ENCODE measurements at regions not wholly inside any gene's neighbourhood (a gene's known extent, or its start where the extent isn't known, plus 50 kb on each side); places are given as distances from the start of the nearest gene placed in this dataset.
A peak's percentile ranks its signal among the peaks of the same experiment; 100 is the strongest.

GRCh38 chr15:66615846-66616245 lies 50.0 kb upstream of the LCTL start:
- no peak overlapping the region for H3K27ac ChIP-seq
- no peak for TF ChIP-seq CTCF (IDR thresholded peaks at IDR 0.05)
- TF ChIP-seq ZFX (IDR thresholded peaks at IDR 0.05; ENCODE audit: borderline replicate concordance): no peak

DNA sequence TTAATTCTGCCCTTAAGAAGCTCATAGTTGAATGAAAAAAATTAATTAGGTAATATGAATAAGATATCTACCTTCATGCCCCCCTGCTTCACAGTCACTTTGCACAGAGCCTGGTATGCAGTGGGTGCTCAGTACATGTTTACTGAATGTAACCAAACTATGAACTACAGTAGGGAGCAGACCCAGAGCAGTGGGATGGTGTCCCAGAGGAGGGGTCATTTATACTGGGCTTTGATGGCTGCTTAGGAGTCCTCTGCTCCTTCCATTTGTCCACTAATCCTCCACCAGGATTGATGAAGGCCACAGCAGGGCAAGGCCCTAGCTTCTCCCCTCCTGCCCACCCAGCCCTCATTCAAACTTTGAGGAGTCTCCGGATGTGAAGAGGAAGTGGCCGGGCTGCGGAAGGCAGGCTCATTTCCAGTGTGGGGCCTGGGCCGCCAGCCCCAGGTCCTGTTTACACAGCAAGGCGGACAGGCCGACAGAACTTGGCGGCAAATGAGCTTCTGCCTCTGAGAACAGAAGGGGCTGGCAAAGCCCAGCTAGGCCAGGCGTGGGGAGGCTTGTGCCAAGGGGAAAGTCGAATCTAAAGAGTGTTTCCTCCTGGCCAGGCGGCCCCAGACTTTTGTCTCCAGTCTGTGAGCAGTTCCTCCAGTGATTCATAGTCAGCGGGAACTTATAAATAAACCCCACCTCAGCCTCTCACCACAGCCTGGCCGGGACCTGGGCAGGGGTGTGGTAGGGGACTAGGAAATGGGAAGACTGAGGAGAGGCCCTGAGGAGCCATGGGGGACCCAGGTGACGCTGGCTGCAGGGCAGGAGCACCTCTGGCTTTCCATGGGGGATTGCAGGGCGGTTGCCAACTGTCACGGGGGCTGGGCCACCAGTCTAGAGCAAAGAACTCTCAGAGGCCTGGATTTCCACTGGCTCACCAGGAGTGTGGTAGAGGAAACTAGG lies 51.6 kb upstream of the LCTL start:
- H3K27ac ChIP-seq: no peak overlapping the region
- TF ChIP-seq ZFX (IDR thresholded peaks at IDR 0.05; ENCODE audit: borderline replicate concordance) (no peak), CTCF (IDR thresholded peaks at IDR 0.05) (no peak)

GRCh38 chr15:66619152-66619903 lies 53.5 kb upstream of the LCTL start:
- no peak for TF ChIP-seq ZFX (IDR thresholded peaks at IDR 0.05; ENCODE audit: borderline replicate concordance)
- TF ChIP-seq CTCF (IDR thresholded peaks at IDR 0.05): peak; percentile 95

GRCh38 chr15:66620341-66620740 lies 54.5 kb upstream of the LCTL start:
- H3K27ac ChIP-seq: no peak overlapping the region
- TF ChIP-seq CTCF (IDR thresholded peaks at IDR 0.05) (no peak), ZFX (IDR thresholded peaks at IDR 0.05; ENCODE audit: borderline replicate concordance) (no peak)

More at GRCh38 chr15:66619152-66619903, 53.5 kb upstream of the LCTL start:
- no peak overlapping the region for H3K27ac ChIP-seq

- no peak overlapping the region for H3K27ac ChIP-seq
- TF ChIP-seq ZFX (IDR thresholded peaks at IDR 0.05; ENCODE audit: borderline replicate concordance) (no peak), CTCF (IDR thresholded peaks at IDR 0.05) (no peak)
Observed at GRCh38 chr15:66620744-66621344, 55.0 kb upstream of the LCTL start.

DNA sequence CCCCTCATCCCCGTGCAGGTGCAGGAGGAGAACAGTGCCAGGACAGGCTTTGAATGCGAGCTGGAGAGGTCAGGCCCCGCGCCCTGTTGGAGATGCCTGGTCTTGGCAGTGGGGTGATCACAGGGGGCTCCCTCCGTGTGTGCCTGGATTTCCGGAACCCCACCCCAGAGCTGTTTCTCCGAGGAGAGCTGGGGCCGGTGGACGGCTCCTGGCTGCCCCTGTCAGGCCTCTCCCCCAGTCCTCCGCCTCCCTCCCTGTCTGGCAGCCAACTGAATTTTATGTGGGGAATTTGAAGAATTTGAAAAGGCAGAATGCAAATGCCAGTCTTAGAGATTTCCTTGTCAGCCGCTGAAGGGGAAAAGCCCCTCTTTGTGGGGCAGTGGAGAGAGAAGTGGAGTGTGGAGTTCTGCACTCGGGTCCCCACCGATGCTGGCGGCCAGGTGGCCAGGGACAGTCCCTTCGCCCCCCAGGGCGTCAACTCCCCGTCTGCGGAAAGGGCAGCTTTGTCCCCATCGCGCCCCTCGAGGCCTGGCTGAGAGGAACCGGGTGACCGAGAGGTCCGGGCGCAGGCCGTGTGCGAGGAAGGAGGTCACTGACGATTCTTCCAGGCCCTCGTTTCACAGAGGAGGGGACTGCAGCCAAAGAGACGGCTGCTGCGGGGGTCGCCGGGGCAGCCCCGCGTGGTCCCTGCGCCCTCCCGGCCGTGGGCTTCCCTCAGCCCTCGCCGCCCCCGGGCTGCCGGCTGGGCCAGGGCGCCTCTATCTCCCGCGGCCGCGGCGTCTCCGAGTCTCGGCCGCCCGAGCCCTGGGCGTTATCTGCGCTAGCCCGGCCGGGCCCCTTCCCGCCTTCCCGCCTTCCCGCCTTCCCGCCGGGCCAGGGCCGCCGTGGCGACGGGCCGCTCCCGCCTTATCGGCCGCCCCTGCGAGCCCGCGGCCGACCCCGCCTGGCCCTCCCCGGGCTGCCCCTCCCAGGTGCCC lies 56.0 kb upstream of the LCTL start:
- TF ChIP-seq ZFX (IDR thresholded peaks at IDR 0.05; ENCODE audit: borderline replicate concordance) (no peak), CTCF (IDR thresholded peaks at IDR 0.05) (no peak)
- H3K27ac ChIP-seq: no peak overlapping the region

Data from 22Rv1 (cell line).